K562 (cell line): ENCODE measurements at regions not wholly inside any gene's neighbourhood (a gene's known extent, or its start where the extent isn't known, plus 50 kb on each side); places are given as distances from the start of the nearest gene placed in this dataset.

Source experiments
- ATAC-seq: fragments of 200-7000 bp; cut with Tn5 transposase; 3 replicates; pipeline ENCODE4 v1.9.1; 2020; ENCODE audit warnings: moderate library complexity
- BruUV-seq: library from RNA; stranded (reverse); fragments of 400-500 nt; replicated peaks from 2 replicates; lab custom pipeline; 2021; lab: Mats Ljungman, UMichigan
- CTCF ChIA-PET: fragments of 300-600 bp; formaldehyde crosslinking; extraction: SDS; loops from one replicate; lab custom pipeline; 2021; ENCODE audit warnings: low intra/inter-chr PET ratio; lab: Yijun Ruan, JAX
- POLR2A ChIA-PET: fragments of 300-600, 350-650 bp; sonication (Branson Sonifier 250); formaldehyde crosslinking; extraction: SDS; loops from one replicate; lab custom pipeline; 2021; ENCODE audit warnings: antibody characterized with exemption, inconsistent platforms; lab: Yijun Ruan, JAX
- DNase-seq, 4 experiments: peaks; one replicate each; pipeline versions ENCODE4 v3.0.0 to v3.0.0-alpha.2; 2011 to 2018; ENCODE audit warnings: low spot score in 3 of 4, mixed read lengths in 3 of 4; ENCODE audit errors: extremely low read depth in 1 of 4
- FAIRE-seq: peaks from 2 replicates; lab custom pipeline; 2011; peaks lifted over from hg19 to GRCh38; lab: Jason Lieb, UNC
- H2AFZ ChIP-seq: 2 replicates; pipeline ENCODE4 v1.6.0; 2011; ENCODE audit warnings: low read depth, low read length, control low read depth, inconsistent platforms
- H3K27ac ChIP-seq: fragments of 200-600 bp; 3 replicates; pipeline ENCODE4 v1.8.0; 2011; ENCODE audit warnings: low read depth, mild to moderate bottlenecking, control low read depth, inconsistent platforms, low read length, moderate library complexity, mixed read lengths; ENCODE audit errors: extremely low read depth
- H3K27me3 ChIP-seq, 2 experiments: fragments of 300-600 bp in 1 of 2; 2 replicates in 1 of 2; 3 replicates in 1 of 2; pipeline versions ENCODE4 v1.6.0 to v1.8.0; 2011; ENCODE audit warnings: inconsistent platforms in 2 of 2, low read length in 2 of 2, mild to moderate bottlenecking in 1 of 2, mixed read lengths in 1 of 2, moderate library complexity in 1 of 2; ENCODE audit not compliant: control insufficient read depth in 2 of 2, insufficient read depth in 2 of 2
- H3K36me3 ChIP-seq: fragments of 300-600 bp; 3 replicates; pipeline ENCODE4 v1.8.0; 2011; ENCODE audit warnings: mild to moderate bottlenecking, low read length, inconsistent platforms; ENCODE audit not compliant: control insufficient read depth, insufficient read depth
- H3K4me1 ChIP-seq, 2 experiments: fragments of 200-600 bp in 1 of 2; replicated peaks in 1 of 2; 2 replicates in 1 of 2; 3 replicates in 1 of 2; pipeline versions ENCODE4 v1.5.1 to v1.8.0; 2011; ENCODE audit warnings: inconsistent platforms in 2 of 2, low read length in 2 of 2, mild to moderate bottlenecking in 1 of 2, mixed read lengths in 1 of 2, moderate library complexity in 1 of 2; ENCODE audit not compliant: control insufficient read depth in 2 of 2, insufficient read depth in 2 of 2
- H3K4me2 ChIP-seq: 2 replicates; pipeline ENCODE4 v1.6.1; 2011; ENCODE audit warnings: low read length, control low read depth, inconsistent platforms, mixed read lengths; ENCODE audit not compliant: insufficient read depth
- H3K4me3 ChIP-seq: fragments of 200-600 bp; sonication (generic), shearing (Covaris generic); 2 replicates; pipeline ENCODE4 v1.5.1; 2016; ENCODE audit warnings: control low read depth, inconsistent platforms
- H3K79me2 ChIP-seq: fragments of 200-600 bp; 3 replicates; pipeline ENCODE4 v1.8.0; 2011; ENCODE audit warnings: low read length, inconsistent platforms; ENCODE audit not compliant: control insufficient read depth, insufficient read depth
- H3K9ac ChIP-seq, 2 experiments: 2 replicates each; pipeline versions ENCODE4 v1.6.0 to v1.6.1; 2011; ENCODE audit warnings: low read depth in 2 of 2, low read length in 2 of 2, control low read depth in 1 of 2, inconsistent platforms in 1 of 2, mild to moderate bottlenecking in 1 of 2, mixed read lengths in 1 of 2; ENCODE audit not compliant: insufficient read depth in 1 of 2
- H3K9me1 ChIP-seq: one replicate; pipeline ENCODE4 v1.6.0; 2011; ENCODE audit warnings: inconsistent platforms, mild to moderate bottlenecking, low read length, moderate library complexity; ENCODE audit not compliant: control insufficient read depth, insufficient read depth
- H3K9me3 ChIP-seq: replicated peaks from 2 replicates; pipeline ENCODE4 v1.5.1; 2011; ENCODE audit warnings: low read depth, low read length, inconsistent platforms; ENCODE audit not compliant: control insufficient read depth, insufficient read depth
- H4K20me1 ChIP-seq: replicated peaks from 2 replicates; pipeline ENCODE4 v1.6.1; 2011; ENCODE audit warnings: low read length, inconsistent platforms, mixed read lengths; ENCODE audit not compliant: control insufficient read depth, insufficient read depth
- ADNP ChIP-seq: fragments of 200-800 bp; sonication (Bioruptor generic); IDR thresholded peaks from 2 replicates; pipeline ENCODE4 v1.6.1; 2016; ENCODE audit warnings: missing genetic modification characterization, missing compliant biosample characterization
- DPF2 ChIP-seq: fragments of 450-650 bp; IDR thresholded peaks from 2 replicates; pipeline ENCODE4 v1.6.1; 2016
- EWSR1 ChIP-seq: fragments of 450-650 bp; IDR thresholded peaks from 2 replicates; pipeline ENCODE4 v1.6.1; 2018; ENCODE audit warnings: borderline replicate concordance, mild to moderate bottlenecking, low read depth, moderate library complexity; ENCODE audit not compliant: partially characterized antibody
- FOSL1 ChIP-seq: fragments of 200-800 bp; sonication (Bioruptor generic); conservative IDR thresholded peaks from 2 replicates; pipeline ENCODE4 v1.6.1; 2016; ENCODE audit warnings: missing genetic modification characterization, missing compliant biosample characterization
- HNRNPLL ChIP-seq: fragments of 200-400 bp; formaldehyde crosslinking; IDR thresholded peaks from 2 replicates; pipeline ENCODE4 v1.6.1; 2017; ENCODE audit warnings: low read length, low read depth, mild to moderate bottlenecking; ENCODE audit not compliant: poor library complexity, severe bottlenecking
- ZNF583 ChIP-seq: fragments of 250-450 bp; sonication (Bioruptor Pico); IDR thresholded peaks from 2 replicates; pipeline ENCODE4 v1.4.0; 2020
- ZNF699 ChIP-seq: fragments of 250-450 bp; sonication (Bioruptor Pico); IDR thresholded peaks from 2 replicates; pipeline ENCODE4 v1.8.0; 2021; ENCODE audit warnings: mild to moderate bottlenecking, moderate library complexity; ENCODE audit not compliant: insufficient replicate concordance
- WGBS: fragments of 100-300 bp; shearing (Covaris generic); methylation state at CpG from one replicate; pipeline ENCODE4 v1.1.6; 2016; ENCODE audit warnings: low coverage, mixed read lengths; ENCODE audit not compliant: insufficient coverage; ENCODE audit errors: missing lambda C conversion rate; 5-methylcytosine and 5-hydroxymethylcytosine counted together
- in situ Hi-C: fragments of 300-500 bp; cut with MboI; formaldehyde crosslinking; loops from 4 replicates; pipeline ENCODE4 v1.15.0; 2018; ENCODE audit warnings: inconsistent platforms, mixed read lengths
- intact Hi-C: fragments of 100-400 bp; cut with micrococcal nuclease; formaldehyde crosslinking; loops from 2 replicates; pipeline ENCODE4 v1.14.2; 2022

GRCh38 chr7:23907012-23907411, 197.0 kb downstream of the STK31 start:
- Histone ChIP-seq H3K4me3 (no peak overlapping the region), H3K36me3 (no peaks in the 10 kb centered on the region), H3K9me3 (no peaks in the 10 kb centered on the region), H3K9me1 (no peaks in the 10 kb centered on the region), H3K9ac (no peak overlapping the region), H3K4me2 (no peak overlapping the region), H3K27ac (no peak overlapping the region), H3K79me2 (no peaks in the 10 kb centered on the region), H3K27me3 (peaks cover 3 to 11% of the 10 kb centered on the region in 2 experiments; a peak in 3 of 5 replicates), H2AFZ (no peak overlapping the region), H3K4me1 (peaks cover 0 to 5% of the 10 kb centered on the region in 2 experiments; a peak in 4 of 5 replicates), H4K20me1 (no peaks in the 10 kb centered on the region)
- no TSS peak for BruUV-seq
- CTCF ChIA-PET: no interaction called here
- DNase-seq (no peak), FAIRE-seq (no peak), ATAC-seq (no peak)
- in situ Hi-C loops: no loop called here
- POLR2A ChIA-PET: no interaction called here
- peak; percentile 76 for TF ChIP-seq FOSL1 (tag)
- no peak for TF ChIP-seq ZNF699
- TF ChIP-seq DPF2: 0 out of 2 replicates have a peak, but pooled peaks have one; percentile 21
- WGBS: 0% methylated on average over 2 of the region's 2 CpGs
- intact Hi-C loops: no loop called here

GRCh38 chr7:23909426-23909825, 199.4 kb downstream of the STK31 start:
- Histone ChIP-seq H3K4me2 (no peak overlapping the region), H3K79me2 (no peaks in the 10 kb centered on the region), H3K9me1 (no peaks in the 10 kb centered on the region), H3K4me3 (no peak overlapping the region), H4K20me1 (no peaks in the 10 kb centered on the region), H3K9me3 (no peaks in the 10 kb centered on the region), H3K9ac (no peak overlapping the region), H3K36me3 (no peaks in the 10 kb centered on the region), H3K4me1 (peaks cover 0 to 5% of the 10 kb centered on the region in 2 experiments; a peak in 3 of 5 replicates), H3K27ac (no peak overlapping the region), H3K27me3 (no peaks in the 10 kb centered on the region; a peak in 1 of 5 replicates), H2AFZ (no peak overlapping the region)
- CTCF ChIA-PET: no interaction called here
- intact Hi-C loops (no loop called here), in situ Hi-C loops (no loop called here)
- DNase-seq (no peak), ATAC-seq (no peak), FAIRE-seq (no peak)
- no peak for TF ChIP-seq HNRNPLL
- TF ChIP-seq EWSR1: no peak
- TF ChIP-seq ADNP (tag): no peak
- TF ChIP-seq ZNF583 (CRISPR knock-in tag): no peak
- WGBS: 0% methylated on average over 1 of the region's 1 CpG
- POLR2A ChIA-PET: no interaction called here
- BruUV-seq: no TSS peak
